SKM-1 treated with dmso at 0.1 percent for 144 hours (cell line): ENCODE measurements at regions not wholly inside any gene's neighbourhood (a gene's known extent, or its start where the extent isn't known, plus 50 kb on each side); places are given as distances from the start of the nearest gene placed in this dataset.

Source experiments
- DNase-seq: peaks from one replicate; lab custom pipeline; 2025; ENCODE audit not compliant: unreplicated experiment; lab: John Stamatoyannopoulos, UW

GRCh38 chr17:77901481-77901880 lies 57.0 kb upstream of the TNRC6C start:
- DNase-seq, result no peak

- no peak for DNase-seq
Observed at GRCh38 chr17:77905266-77905665, 53.2 kb upstream of the TNRC6C start.

- no peak for DNase-seq
Observed at GRCh38 chr17:77905766-77906165, 52.7 kb upstream of the TNRC6C start.

- DNase-seq, result no peak
Observed at GRCh38 chr17:77906377-77906871, 52.1 kb upstream of the TNRC6C start.

GRCh38 chr17:77907497-77908461 lies 50.7 kb upstream of the TNRC6C start:
- no peak for DNase-seq

- no peak for DNase-seq
Observed at GRCh38 chr17:77908501-77908900, 50.0 kb upstream of the TNRC6C start.
